Fibroblast of skin of back (primary cell): ENCODE measurements at regions not wholly inside any gene's neighbourhood (a gene's known extent, or its start where the extent isn't known, plus 50 kb on each side); places are given as distances from the start of the nearest gene placed in this dataset.
"Not testable (repeated sequence)": the region's sequence is repeated elsewhere in the genome, so short reads cannot be mapped to it uniquely, and the experiment has no call there.

Source experiments
- DNase-seq: peaks from one replicate; pipeline ENCODE4 v3.0.0-alpha.2; 2013

GRCh38 chr17:13134076-13134475 lies 116.2 kb upstream of the ELAC2 start:
- DNase-seq: no peak

- DNase-seq: no peak
Observed at GRCh38 chr17:13131225-13131624, 113.4 kb upstream of the ELAC2 start.

- DNase-seq: no peak
Observed at GRCh38 chr17:13129356-13129755, 111.5 kb upstream of the ELAC2 start.

GRCh38 chr17:13128676-13129075 lies 110.8 kb upstream of the ELAC2 start:
- no peak for DNase-seq

- no peak for DNase-seq
Observed at GRCh38 chr17:13127921-13128602, 110.2 kb upstream of the ELAC2 start.

GRCh38 chr17:13120864-13121263 lies 103.0 kb upstream of the ELAC2 start:
- no peak for DNase-seq

- DNase-seq: no peak
Observed at GRCh38 chr17:13118311-13118710, 100.5 kb upstream of the ELAC2 start.

- no peak for DNase-seq
Observed at GRCh38 chr17:13117616-13118015, 99.8 kb upstream of the ELAC2 start.

- DNase-seq: peak; percentile 84
Observed at GRCh38 chr17:13114601-13115031, 96.8 kb upstream of the ELAC2 start.

GRCh38 chr17:13113821-13114525 lies 96.1 kb upstream of the ELAC2 start:
- DNase-seq: no peak

- DNase-seq: peak; percentile 26
Observed at GRCh38 chr17:13107676-13108235, 89.9 kb upstream of the ELAC2 start.

GRCh38 chr17:13106171-13106570 lies 88.3 kb upstream of the ELAC2 start:
- no peak for DNase-seq

- DNase-seq: no peak
Observed at GRCh38 chr17:13104576-13104975, 86.7 kb upstream of the ELAC2 start.

GRCh38 chr17:13102477-13102876 lies 84.7 kb upstream of the ELAC2 start:
- no peak for DNase-seq

GRCh38 chr17:13099926-13100325 lies 82.1 kb upstream of the ELAC2 start:
- DNase-seq: no peak

GRCh38 chr17:13099089-13099735 lies 81.4 kb upstream of the ELAC2 start:
- no peak for DNase-seq

- no peak for DNase-seq
Observed at GRCh38 chr17:13096291-13096690, 78.5 kb upstream of the ELAC2 start.

GRCh38 chr17:13092010-13092409 lies 74.2 kb upstream of the ELAC2 start:
- not testable (repeated sequence) for DNase-seq

GRCh38 chr17:13088666-13089065 lies 70.8 kb upstream of the ELAC2 start:
- DNase-seq: no peak

GRCh38 chr17:13087802-13088201 lies 70.0 kb upstream of the ELAC2 start:
- no peak for DNase-seq

GRCh38 chr17:13086142-13086769 lies 68.4 kb upstream of the ELAC2 start:
- peak; percentile 33 for DNase-seq

GRCh38 chr17:13085578-13085977 lies 67.8 kb upstream of the ELAC2 start:
- no peak for DNase-seq

GRCh38 chr17:13084420-13084819 lies 66.6 kb upstream of the ELAC2 start:
- no peak for DNase-seq
